Frontal cortex (tissue), 3 donors: ENCODE measurements at regions not wholly inside any gene's neighbourhood (a gene's known extent, or its start where the extent isn't known, plus 50 kb on each side); places are given as distances from the start of the nearest gene placed in this dataset.

Experiments
- DNase-seq, 2 donors: peaks; one replicate each; pipeline ENCODE4 v3.0.0; 2012; ENCODE audit warnings: low spot score in 2 of 2
- FAIRE-seq: peaks from 2 replicates; lab custom pipeline; 2012; peaks lifted over from hg19 to GRCh38; lab: Jason Lieb, UNC
- donor health status: control.
- donor health status: control.
- donor health status: control.

- no peak for DNase-seq
- no peak for FAIRE-seq
Observed at GRCh38 chr2:120890566-120891360, 155.1 kb downstream of the GLI2 start.

DNA sequence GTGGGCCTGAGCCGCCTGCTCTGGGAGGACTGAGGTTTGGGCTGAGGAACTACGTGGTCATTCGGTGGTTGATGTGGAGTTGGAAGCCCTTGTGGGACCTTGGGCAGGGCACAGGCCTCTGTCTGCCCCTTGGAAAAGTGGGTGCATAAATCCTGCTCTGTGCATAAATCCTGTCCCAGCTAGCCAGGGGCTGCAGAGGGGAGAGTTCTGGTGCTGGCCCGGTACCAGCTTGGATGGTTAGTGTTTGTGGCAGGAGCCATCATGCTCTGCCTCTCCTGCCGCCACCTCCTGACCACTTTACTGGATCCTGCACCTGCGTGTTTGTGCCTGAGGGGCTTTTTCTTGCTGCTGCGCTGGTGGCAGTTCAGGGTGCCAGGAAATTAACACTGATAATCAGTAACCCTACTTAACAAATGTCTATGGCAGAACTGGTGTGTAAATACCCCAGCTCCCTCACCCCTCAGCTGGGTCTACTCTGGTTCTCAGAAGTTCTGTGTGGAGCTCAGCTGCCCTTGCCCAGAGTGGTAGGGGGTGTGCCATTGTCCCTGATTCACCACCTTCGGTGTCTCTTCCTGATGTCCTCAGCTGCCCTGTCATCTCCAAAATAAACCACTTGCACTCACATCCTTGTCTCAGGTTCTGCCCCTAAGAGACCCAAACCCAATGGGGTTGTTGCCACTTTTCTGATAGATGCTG lies 156.8 kb downstream of the GLI2 start:
- DNase-seq (no peak), FAIRE-seq (no peak)

DNA sequence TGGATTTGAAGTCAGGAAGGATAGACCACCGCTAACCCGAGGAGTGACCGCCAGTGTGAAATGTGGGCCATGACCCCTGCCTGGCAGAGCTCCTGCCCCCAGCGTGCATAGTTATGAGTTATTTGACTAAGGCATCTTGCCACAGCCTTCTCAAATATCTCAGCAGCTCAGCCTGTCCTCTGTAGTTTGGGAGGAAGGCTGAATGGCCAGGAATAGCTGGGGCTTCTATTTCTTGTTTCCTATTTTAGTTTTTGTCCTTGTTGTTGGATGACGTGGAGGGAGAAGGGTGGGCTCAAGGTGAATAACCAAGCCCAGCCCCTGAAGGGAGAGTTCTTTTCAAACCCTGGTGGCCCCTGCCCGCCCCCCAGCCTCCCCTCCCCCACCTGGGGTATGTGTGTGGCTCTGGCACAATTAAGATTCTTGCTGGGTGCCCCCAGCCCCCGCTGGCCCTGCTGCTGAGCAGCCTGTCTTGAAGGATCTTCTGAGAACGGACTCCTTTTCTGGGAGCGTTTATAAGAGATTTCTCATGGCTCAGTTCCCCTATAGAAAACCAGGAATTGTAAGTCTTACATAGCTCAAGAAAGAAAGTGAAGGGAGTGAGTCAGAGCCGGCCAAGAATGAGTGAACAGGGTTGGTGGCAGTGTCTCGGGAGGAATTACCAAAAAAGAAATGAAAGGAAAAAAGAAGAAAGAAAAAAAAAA lies 157.4 kb downstream of the GLI2 start:
- no peak for FAIRE-seq
- DNase-seq, result no peak

DNA sequence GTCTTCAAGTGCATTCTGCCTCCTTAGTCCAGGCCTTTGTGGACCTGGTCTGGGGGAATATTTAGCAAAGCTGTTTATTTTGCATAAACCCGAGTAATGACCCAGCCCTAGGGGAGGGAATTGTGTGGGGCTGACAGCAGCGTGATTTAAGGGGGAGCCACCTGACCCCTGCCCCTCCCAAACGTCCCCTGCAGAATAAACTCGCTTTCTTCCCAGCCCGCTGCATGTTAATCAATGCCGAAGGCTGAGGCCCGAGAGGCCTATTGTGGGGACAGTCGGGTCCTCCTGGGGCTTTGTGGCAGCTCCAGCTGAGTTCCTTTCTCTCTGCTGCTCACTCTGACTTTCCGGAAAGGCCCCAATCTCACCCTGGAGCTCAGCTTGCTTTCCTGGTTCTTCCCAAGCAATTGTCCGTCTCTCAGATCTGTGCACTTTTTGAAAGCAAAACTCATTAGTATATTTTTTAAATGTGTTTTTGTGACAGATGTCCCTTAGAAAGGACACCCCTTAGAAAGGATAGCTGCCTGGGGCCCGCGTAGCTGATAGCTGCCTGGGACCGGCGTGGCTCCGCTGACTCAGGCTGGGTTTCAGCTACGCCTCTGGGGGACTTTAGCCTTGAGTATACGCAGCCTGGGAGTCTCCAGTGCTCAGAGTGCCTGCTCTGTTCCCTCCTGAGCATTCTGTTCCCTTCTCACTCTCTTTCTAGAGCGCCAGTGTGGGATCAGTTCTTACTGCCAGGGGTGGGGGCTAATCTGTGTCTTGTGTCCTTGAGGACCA lies 158.3 kb downstream of the GLI2 start:
- FAIRE-seq (no peak), DNase-seq (no peak)

- no peak for DNase-seq
Observed at GRCh38 chr2:120894966-120895365, 159.3 kb downstream of the GLI2 start.

GRCh38 chr2:120896126-120896525 lies 160.5 kb downstream of the GLI2 start:
- FAIRE-seq (no peak), DNase-seq (no peak)

More at GRCh38 chr2:120894966-120895365, 159.3 kb downstream of the GLI2 start:
- FAIRE-seq, result no peak

GRCh38 chr2:120896901-120897300 lies 161.2 kb downstream of the GLI2 start:
- DNase-seq, result no peak
- FAIRE-seq, result no peak

DNA sequence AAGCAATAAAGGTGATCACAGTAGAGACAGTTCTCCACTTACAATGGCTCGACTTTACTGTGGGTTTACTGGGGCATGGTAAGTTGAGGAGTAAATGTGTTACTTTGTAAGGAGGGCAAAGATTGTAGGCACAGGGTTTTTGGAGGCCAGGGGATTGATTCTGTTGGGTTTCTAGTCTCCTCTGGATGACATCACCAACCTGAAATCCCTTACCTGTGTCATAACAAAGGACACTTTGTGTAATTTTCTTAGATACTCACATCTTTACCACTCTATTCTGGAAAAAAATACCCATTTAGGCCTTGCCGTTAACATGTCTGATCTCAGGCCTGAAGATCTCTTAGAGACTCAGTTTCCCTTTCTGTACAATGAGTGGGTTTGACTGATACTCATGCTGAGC lies 161.7 kb downstream of the GLI2 start:
- no peak for FAIRE-seq
- DNase-seq, result no peak

DNA sequence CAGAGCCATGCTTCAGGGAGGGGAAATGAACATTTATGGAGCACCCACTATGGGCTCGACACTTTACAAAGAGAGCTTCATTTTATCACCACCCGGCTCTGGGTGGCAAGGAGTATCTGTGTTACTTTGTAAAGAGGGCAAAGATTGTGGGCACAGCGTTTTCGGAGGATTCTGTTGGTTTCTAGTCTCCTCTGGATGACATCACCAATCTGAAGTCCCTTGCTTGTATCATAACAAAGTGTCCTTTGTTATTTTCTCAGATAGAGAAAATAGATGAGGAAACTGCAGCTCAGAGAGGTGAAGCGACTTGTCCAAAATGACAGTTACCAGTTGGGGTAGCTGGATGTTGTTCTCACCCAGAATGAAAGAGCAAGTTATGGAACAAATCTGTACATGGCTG lies 162.8 kb downstream of the GLI2 start:
- no peak for DNase-seq
- FAIRE-seq, result no peak

DNA sequence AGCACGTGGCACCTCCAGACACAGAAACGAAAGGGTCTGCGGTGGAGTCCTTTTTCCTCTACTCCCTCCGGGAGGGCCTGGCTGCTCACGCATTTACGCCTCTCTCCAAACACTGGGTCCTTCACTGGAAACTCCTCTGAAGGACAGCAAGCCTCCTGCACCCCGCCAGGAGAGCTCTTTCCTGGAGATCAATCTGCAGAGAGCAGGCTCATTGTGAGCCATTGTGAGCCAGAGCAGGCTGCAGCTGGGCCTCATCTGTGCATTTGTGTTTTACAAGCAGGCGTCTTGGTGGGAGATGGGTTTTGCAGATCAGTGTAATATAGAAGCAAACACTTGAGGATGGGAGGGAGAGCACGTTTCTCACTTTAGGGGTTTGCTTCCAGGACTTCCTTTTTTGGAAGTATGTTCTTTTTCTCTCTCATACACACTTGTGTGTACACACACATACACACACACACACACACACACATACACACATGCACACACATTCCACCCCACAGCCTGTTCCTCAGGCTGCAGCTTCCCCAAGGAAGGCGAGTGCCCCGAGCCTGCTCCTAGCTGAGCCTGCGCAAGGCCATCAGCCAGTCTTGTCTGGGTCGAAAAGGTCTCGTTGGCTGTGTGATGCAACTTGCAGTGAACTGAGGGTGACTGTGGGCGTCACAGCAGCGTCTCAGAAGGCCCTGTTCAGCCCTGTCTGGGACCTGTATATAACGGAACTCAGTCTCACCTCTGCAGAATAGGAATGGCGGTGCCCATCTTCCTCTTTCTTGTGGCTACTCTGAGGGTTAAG lies 163.5 kb downstream of the GLI2 start:
- FAIRE-seq, result no peak
- no peak for DNase-seq

- no peak for FAIRE-seq
- no peak for DNase-seq
Observed at GRCh38 chr2:120899771-120900170, 164.1 kb downstream of the GLI2 start.

DNA sequence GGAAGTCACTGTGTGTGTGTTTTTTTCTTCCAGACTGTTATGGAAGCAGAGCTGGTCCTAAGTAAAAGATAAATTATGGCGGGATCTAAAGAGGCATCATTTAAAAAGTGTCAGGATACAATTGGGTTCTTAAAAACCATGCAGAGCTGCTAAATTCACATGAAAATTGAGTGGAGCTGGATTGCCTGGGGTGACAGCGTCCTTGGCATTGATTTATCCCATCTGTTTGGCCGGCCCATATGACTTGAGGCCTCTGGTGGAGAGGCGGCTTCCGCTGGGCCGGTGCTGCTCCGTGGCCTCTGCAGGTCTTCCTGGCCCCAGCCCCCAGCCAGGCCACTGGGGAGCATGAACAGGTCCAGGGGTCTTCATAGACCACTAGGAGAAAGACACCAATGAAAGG lies 165.5 kb downstream of the GLI2 start:
- FAIRE-seq (no peak), DNase-seq (no peak)

DNA sequence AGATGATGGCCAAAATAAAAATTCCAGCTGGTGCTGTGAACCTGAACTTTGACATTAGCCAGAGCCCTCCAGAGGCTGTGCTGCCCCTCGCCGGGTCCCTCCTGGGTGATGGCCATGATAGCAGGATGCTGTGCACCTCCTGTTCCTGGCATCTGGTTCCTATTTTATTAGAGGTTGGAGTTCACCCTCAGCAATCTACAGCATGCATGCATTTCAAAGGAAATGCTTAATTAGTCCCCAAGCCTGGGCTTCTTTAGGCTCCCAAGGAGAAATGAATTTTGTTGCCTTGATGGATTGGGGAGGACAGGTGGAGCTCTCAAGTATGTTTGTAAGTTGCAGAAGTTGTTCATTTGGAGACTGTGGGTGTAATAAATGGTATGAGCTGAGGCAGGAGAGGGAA lies 166.9 kb downstream of the GLI2 start:
- no peak for DNase-seq
- FAIRE-seq, result no peak

- no peak for FAIRE-seq
- DNase-seq, result no peak
Observed at GRCh38 chr2:120904379-120904778, 168.7 kb downstream of the GLI2 start.

GRCh38 chr2:120904830-120905234 lies 169.2 kb downstream of the GLI2 start:
- DNase-seq, result no peak
- FAIRE-seq, result no peak

DNA sequence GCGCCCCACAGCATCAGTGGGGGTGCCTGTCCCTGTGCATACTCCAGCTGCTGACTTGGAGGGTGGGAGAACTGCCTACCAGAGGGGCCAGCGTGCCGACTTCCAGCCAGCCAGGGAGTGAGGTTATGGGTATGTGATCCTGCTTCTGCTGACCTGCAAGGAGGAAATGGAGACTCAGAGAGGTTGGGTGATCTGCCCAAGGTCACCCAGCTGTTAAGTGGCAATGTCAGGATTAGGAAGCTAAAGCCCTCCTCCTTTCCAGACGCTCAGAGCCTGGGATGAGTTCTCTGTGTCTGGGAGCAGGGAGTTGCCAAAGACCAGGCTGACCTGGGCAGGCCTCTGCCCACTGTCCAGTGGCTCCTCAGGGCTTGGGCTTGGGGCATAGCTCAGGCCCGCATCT lies 169.6 kb downstream of the GLI2 start:
- DNase-seq (no peak), FAIRE-seq (no peak)

- DNase-seq, result no peak
- no peak for FAIRE-seq
Observed at GRCh38 chr2:120905824-120906571, 170.3 kb downstream of the GLI2 start.

GRCh38 chr2:120906914-120907313 lies 171.2 kb downstream of the GLI2 start:
- no peak for FAIRE-seq
- DNase-seq, result no peak

- FAIRE-seq, result no peak
- DNase-seq, result no peak
Observed at GRCh38 chr2:120907822-120908221, 172.2 kb downstream of the GLI2 start.
